Ascending aorta (tissue), 2 donors: ENCODE measurements at regions not wholly inside any gene's neighbourhood (a gene's known extent, or its start where the extent isn't known, plus 50 kb on each side); places are given as distances from the start of the nearest gene placed in this dataset.

Source experiments
- DNase-seq, 2 donors: peaks; one replicate each; pipeline ENCODE4 v3.0.0-alpha.2; 2019; ENCODE audit warnings: low spot score in 2 of 2
- H3K27ac ChIP-seq, 2 donors: fragments of 200-600 bp; sonication (generic); one replicate each; pipeline ENCODE4 v1.5.1; 2016 to 2017; ENCODE audit warnings: mild to moderate bottlenecking in 1 of 2
- H3K27me3 ChIP-seq: fragments of 200-600 bp; sonication (generic); one replicate; pipeline ENCODE4 v1.5.1; 2017
- H3K36me3 ChIP-seq, 2 donors: fragments of 200-600 bp; sonication (generic); one replicate each; pipeline ENCODE4 v1.5.1; 2016
- H3K4me1 ChIP-seq, 2 donors: fragments of 200-600 bp; sonication (generic); one replicate each; pipeline ENCODE4 v1.5.1; 2016 to 2017; ENCODE audit warnings: mild to moderate bottlenecking in 1 of 2
- H3K4me3 ChIP-seq, 2 donors: fragments of 200-600 bp; sonication (generic); one replicate each; pipeline ENCODE4 v1.5.1; 2016 to 2017; ENCODE audit warnings: mild to moderate bottlenecking in 1 of 2
- H3K9me3 ChIP-seq, 2 donors: fragments of 200-600 bp; sonication (generic); one replicate each; pipeline ENCODE4 v1.5.1; 2016
- intact Hi-C: fragments of 100-400 bp; cut with DNase I; formaldehyde crosslinking; loops from one replicate; pipeline ENCODE4 v1.15.1; 2023
- TF ChIP-seq, protein P1 (sequence below), 3 experiments: fragments of 200-600 bp in 2 of 3; fragments of 450-650 bp in 1 of 3; sonication (generic) in 2 of 3; IDR thresholded peaks; one replicate each; pipeline ENCODE4 v1.5.1; 2016 to 2019; ENCODE audit warnings: antibody characterized with exemption in 3 of 3, mild to moderate bottlenecking in 1 of 3, moderate library complexity in 1 of 3

- no peaks in the 10 kb centered on the region for H3K27me3 ChIP-seq
- intact Hi-C loops = no loop called here
- no peak for DNase-seq
- H3K4me1 ChIP-seq = no peaks in the 10 kb centered on the region
- H3K36me3 ChIP-seq = no peaks in the 10 kb centered on the region
- TF ChIP-seq, protein P1, sequence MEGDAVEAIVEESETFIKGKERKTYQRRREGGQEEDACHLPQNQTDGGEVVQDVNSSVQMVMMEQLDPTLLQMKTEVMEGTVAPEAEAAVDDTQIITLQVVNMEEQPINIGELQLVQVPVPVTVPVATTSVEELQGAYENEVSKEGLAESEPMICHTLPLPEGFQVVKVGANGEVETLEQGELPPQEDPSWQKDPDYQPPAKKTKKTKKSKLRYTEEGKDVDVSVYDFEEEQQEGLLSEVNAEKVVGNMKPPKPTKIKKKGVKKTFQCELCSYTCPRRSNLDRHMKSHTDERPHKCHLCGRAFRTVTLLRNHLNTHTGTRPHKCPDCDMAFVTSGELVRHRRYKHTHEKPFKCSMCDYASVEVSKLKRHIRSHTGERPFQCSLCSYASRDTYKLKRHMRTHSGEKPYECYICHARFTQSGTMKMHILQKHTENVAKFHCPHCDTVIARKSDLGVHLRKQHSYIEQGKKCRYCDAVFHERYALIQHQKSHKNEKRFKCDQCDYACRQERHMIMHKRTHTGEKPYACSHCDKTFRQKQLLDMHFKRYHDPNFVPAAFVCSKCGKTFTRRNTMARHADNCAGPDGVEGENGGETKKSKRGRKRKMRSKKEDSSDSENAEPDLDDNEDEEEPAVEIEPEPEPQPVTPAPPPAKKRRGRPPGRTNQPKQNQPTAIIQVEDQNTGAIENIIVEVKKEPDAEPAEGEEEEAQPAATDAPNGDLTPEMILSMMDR (IDR thresholded peaks at IDR 0.05) = no peak
- no peaks in the 10 kb centered on the region for H3K9me3 ChIP-seq
- H3K4me3 ChIP-seq = no peak overlapping the region
- no peak overlapping the region for H3K27ac ChIP-seq
These were observed 149.4 kb downstream of the ELAVL4 start for GRCh38 chr1:50257940-50258685.

DNA sequence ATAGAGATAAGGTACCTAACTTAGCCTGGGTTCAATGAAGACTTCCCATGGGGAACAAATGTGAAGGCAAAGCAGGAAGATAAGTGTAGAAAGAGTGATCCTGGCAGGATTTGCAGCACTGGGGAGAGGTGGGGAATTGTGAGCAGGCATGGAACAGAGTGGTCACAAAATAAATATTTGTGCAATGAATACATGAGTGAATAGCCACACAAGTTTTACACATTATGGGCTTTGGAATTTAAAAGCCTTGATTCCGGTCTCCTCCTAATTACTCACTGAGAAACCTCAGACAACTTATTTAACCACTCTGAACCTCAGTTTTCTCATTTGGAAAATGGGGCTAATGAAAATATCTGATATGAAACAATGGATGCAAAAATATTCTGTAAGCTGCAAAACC, 148.3 kb downstream of the ELAVL4 start:
- Histone ChIP-seq H3K27ac (no peak overlapping the region), H3K9me3 (no peaks in the 10 kb centered on the region), H3K36me3 (no peaks in the 10 kb centered on the region), H3K4me3 (no peak overlapping the region), H3K4me1 (no peaks in the 10 kb centered on the region), H3K27me3 (no peaks in the 10 kb centered on the region)
- DNase-seq = no peak
- TF ChIP-seq, protein P1 (IDR thresholded peaks at IDR 0.05) = no peak
- intact Hi-C loops = no loop called here
